Spleen (tissue), 11 donors: ENCODE measurements at regions not wholly inside any gene's neighbourhood (a gene's known extent, or its start where the extent isn't known, plus 50 kb on each side); places are given as distances from the start of the nearest gene placed in this dataset.

ENCODE experiments used
- DNase-seq: peaks from one replicate; pipeline ENCODE4 v3.0.0-alpha.2; 2020
- H3K27ac ChIP-seq, 8 donors: fragments of 200-600 bp; sonication (generic) in 7 of 8; 1 replicate in 4 of 8; 2 replicates in 4 of 8; pipeline versions ENCODE4 v1.5.0 to v1.8.0; 2016 to 2021; ENCODE audit warnings: inconsistent platforms in 4 of 8, mild to moderate bottlenecking in 4 of 8, moderate library complexity in 1 of 8
- H3K27me3 ChIP-seq, 7 donors: fragments of 200-600 bp; sonication (generic) in 6 of 7; replicated peaks in 1 of 7; 1 replicate in 4 of 7; 2 replicates in 3 of 7; pipeline versions ENCODE4 v1.5.0 to v1.8.0; 2016 to 2021; ENCODE audit warnings: inconsistent platforms in 3 of 7, mild to moderate bottlenecking in 1 of 7
- H3K36me3 ChIP-seq, 6 donors: fragments of 200-600 bp; sonication (generic) in 5 of 6; 1 replicate in 4 of 6; 2 replicates in 2 of 6; pipeline versions ENCODE4 v1.5.0 to v1.8.0; 2016 to 2021; ENCODE audit warnings: inconsistent platforms in 2 of 6
- H3K4me1 ChIP-seq, 6 donors: fragments of 200-600 bp; sonication (generic) in 5 of 6; 1 replicate in 3 of 6; 2 replicates in 3 of 6; pipeline versions ENCODE4 v1.5.0 to v1.8.0; 2016 to 2021; ENCODE audit warnings: inconsistent platforms in 3 of 6
- H3K4me3 ChIP-seq, 8 donors: fragments of 200-600 bp; sonication (generic) in 7 of 8; 1 replicate in 4 of 8; 2 replicates in 4 of 8; pipeline versions ENCODE4 v1.5.0 to v1.8.0; 2016 to 2021; ENCODE audit warnings: inconsistent platforms in 4 of 8, mild to moderate bottlenecking in 4 of 8, moderate library complexity in 2 of 8
- H3K9me3 ChIP-seq, 8 donors: fragments of 200-600 bp; sonication (generic) in 7 of 8; 1 replicate in 4 of 8; 2 replicates in 4 of 8; pipeline versions ENCODE4 v1.5.0 to v1.8.0; 2016 to 2021; ENCODE audit warnings: inconsistent platforms in 4 of 8
- POLR2A ChIP-seq, 3 donors: fragments of 450-650 bp; IDR thresholded peaks; one replicate each; pipeline ENCODE4 v1.5.1; 2017; ENCODE audit warnings: antibody characterized with exemption in 3 of 3, mild to moderate bottlenecking in 1 of 3
- POLR2AphosphoS5 ChIP-seq, 3 donors: sonication (generic); formaldehyde crosslinking; IDR thresholded peaks; one replicate each; pipeline ENCODE4 v1.5.1; 2017; ENCODE audit warnings: antibody characterized with exemption in 3 of 3
- WGBS, 5 donors: extraction: QIAGEN DNeasy Blood & Tissue Kit in 3 of 5; methylation state at CpG; one replicate each; pipeline versions ENCODE4 v1.1.5 to v1.1.7; 2013 to 2018; 5-methylcytosine and 5-hydroxymethylcytosine counted together
- intact Hi-C: fragments of 100-400 bp; cut with DNase I; formaldehyde crosslinking; loops from one replicate; pipeline ENCODE4 v1.15.0; 2023; ENCODE audit warnings: low total_unique reads
- TF ChIP-seq, protein P1 (sequence below), 11 experiments: fragments of 200-600 bp in 7 of 11; fragments of 450-650 bp in 4 of 11; sonication (generic) in 4 of 11; IDR thresholded peaks in 8 of 11; conservative IDR thresholded peaks in 3 of 11; 1 replicate in 7 of 11; 2 replicates in 4 of 11; pipeline versions ENCODE4 v1.4.0 to v1.8.0; 2016 to 2021; ENCODE audit warnings: antibody characterized with exemption in 11 of 11, inconsistent platforms in 4 of 11, mild to moderate bottlenecking in 1 of 11
- donor health status: healthy with polysubstance abuse.
- donor health status: DM: no; HTN: no; CAD: no; lungs with moderate emphysema.
- donor health status: DM: no; HTN: no; CAD: no.
- donor health status: Bipolar disorder and iron deficiency.
- donor health status: healthy.
- donor health status: DM: no; HTN: no; CAD: no.
- donor health status: DM: yes; HTN: yes; CAD: no.

GRCh38 chr11:23181022-23181807 is 320.9 kb upstream of the CCDC179 start:
- no peaks in the 10 kb centered on the region for H3K27me3 ChIP-seq
- no peaks in the 10 kb centered on the region for H3K4me1 ChIP-seq
- intact Hi-C loops: no loop called here
- peaks cover 0 to 3% (median 0%) of the 10 kb centered on the region in 8 donors for H3K9me3 ChIP-seq
- no peak overlapping the region for H3K4me3 ChIP-seq
- TF ChIP-seq POLR2A (IDR thresholded peaks at IDR 0.05): no peak
- TF ChIP-seq POLR2AphosphoS5 (IDR thresholded peaks at IDR 0.05): no peak
- TF ChIP-seq, protein P1, sequence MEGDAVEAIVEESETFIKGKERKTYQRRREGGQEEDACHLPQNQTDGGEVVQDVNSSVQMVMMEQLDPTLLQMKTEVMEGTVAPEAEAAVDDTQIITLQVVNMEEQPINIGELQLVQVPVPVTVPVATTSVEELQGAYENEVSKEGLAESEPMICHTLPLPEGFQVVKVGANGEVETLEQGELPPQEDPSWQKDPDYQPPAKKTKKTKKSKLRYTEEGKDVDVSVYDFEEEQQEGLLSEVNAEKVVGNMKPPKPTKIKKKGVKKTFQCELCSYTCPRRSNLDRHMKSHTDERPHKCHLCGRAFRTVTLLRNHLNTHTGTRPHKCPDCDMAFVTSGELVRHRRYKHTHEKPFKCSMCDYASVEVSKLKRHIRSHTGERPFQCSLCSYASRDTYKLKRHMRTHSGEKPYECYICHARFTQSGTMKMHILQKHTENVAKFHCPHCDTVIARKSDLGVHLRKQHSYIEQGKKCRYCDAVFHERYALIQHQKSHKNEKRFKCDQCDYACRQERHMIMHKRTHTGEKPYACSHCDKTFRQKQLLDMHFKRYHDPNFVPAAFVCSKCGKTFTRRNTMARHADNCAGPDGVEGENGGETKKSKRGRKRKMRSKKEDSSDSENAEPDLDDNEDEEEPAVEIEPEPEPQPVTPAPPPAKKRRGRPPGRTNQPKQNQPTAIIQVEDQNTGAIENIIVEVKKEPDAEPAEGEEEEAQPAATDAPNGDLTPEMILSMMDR (IDR thresholded peaks at IDR 0.05 in 8 of 11, conservative IDR thresholded peaks at IDR 0.05 in 3 of 11): no peak
- no peaks in the 10 kb centered on the region for H3K36me3 ChIP-seq
- 62 to 73% (median 71%) methylated on average over 4 of the region's 4 CpGs for WGBS, 5 donors
- DNase-seq: no peak
- no peak overlapping the region for H3K27ac ChIP-seq

DNA sequence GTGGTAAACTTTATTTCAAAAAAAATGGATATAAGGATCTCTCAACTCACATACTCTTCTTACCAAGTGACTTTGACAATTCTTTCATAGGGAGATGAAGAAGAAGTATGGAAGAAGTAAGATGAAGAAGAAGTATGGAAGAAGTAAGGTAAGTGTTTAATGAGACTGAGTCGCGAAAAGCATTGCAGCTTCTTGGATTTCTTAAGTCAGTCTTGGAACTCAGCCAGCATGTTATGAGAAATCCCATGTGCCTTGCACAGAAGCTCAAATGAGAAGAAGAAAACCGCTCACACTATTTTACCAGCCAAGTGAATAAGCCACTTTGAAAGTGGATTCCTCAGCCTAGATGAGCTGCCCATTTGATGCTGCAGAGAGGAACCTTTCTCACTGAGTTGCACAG is 332.0 kb upstream of the CCDC179 start:
- intact Hi-C loops: no loop called here
- WGBS, 5 donors: 76 to 89% (median 85%) methylated on average over 3 of the region's 3 CpGs
- no peak for DNase-seq

GRCh38 chr11:23201936-23202522 is 341.8 kb upstream of the CCDC179 start:
- H3K27me3 ChIP-seq: no peaks in the 10 kb centered on the region
- peaks cover 0 to 50% (median 35%) of the 10 kb centered on the region in 8 donors for H3K9me3 ChIP-seq
- WGBS, 5 donors: 64 to 81% (median 73%) methylated on average over 1 to 3 of the region's 3 CpGs
- no peak overlapping the region for H3K4me3 ChIP-seq
- TF ChIP-seq, protein P1 (IDR thresholded peaks at IDR 0.05 in 8 of 11, conservative IDR thresholded peaks at IDR 0.05 in 3 of 11): no peak
- TF ChIP-seq POLR2A (IDR thresholded peaks at IDR 0.05): no peak
- TF ChIP-seq POLR2AphosphoS5 (IDR thresholded peaks at IDR 0.05): no peak
- no peaks in the 10 kb centered on the region for H3K36me3 ChIP-seq
- peak; percentile 45 for DNase-seq
- no peaks in the 10 kb centered on the region for H3K4me1 ChIP-seq
- H3K27ac ChIP-seq: no peak overlapping the region
- intact Hi-C loops: no loop called here

More for the DNA sequence above, 332.0 kb upstream of the CCDC179 start:
- TF ChIP-seq, protein P1 (IDR thresholded peaks at IDR 0.05 in 8 of 11, conservative IDR thresholded peaks at IDR 0.05 in 3 of 11): no peak
- TF ChIP-seq POLR2AphosphoS5 (IDR thresholded peaks at IDR 0.05) (no peak), POLR2A (IDR thresholded peaks at IDR 0.05) (no peak)
- no peaks in the 10 kb centered on the region for H3K27me3 ChIP-seq
- no peak overlapping the region for H3K4me3 ChIP-seq
- H3K4me1 ChIP-seq: no peaks in the 10 kb centered on the region
- H3K36me3 ChIP-seq: no peaks in the 10 kb centered on the region
- no peak overlapping the region for H3K27ac ChIP-seq
- no peaks in the 10 kb centered on the region for H3K9me3 ChIP-seq

GRCh38 chr11:23202611-23203010 is 342.3 kb upstream of the CCDC179 start:
- Histone ChIP-seq H3K4me3 (no peak overlapping the region), H3K27ac (no peak overlapping the region), H3K9me3 (peaks cover 0 to 48% (median 35%) of the 10 kb centered on the region in 8 donors), H3K27me3 (no peaks in the 10 kb centered on the region), H3K4me1 (no peaks in the 10 kb centered on the region), H3K36me3 (no peaks in the 10 kb centered on the region)
- intact Hi-C loops: no loop called here
- no peak for TF ChIP-seq POLR2AphosphoS5 (IDR thresholded peaks at IDR 0.05)
- no peak for TF ChIP-seq POLR2A (IDR thresholded peaks at IDR 0.05)
- TF ChIP-seq, protein P1 (IDR thresholded peaks at IDR 0.05 in 8 of 11, conservative IDR thresholded peaks at IDR 0.05 in 3 of 11): no peak
- WGBS, 5 donors: 92 to 100% (median 100%) methylated on average over 1 of the region's 1 CpG
- DNase-seq: no peak
